Activated T-cell treated with anti-CD3 and anti-CD28 coated beads, Interleukin-2, amount 50 U/mL, for 24 hours (primary cell): ENCODE measurements at regions not wholly inside any gene's neighbourhood (a gene's known extent, or its start where the extent isn't known, plus 50 kb on each side); places are given as distances from the start of the nearest gene placed in this dataset.

Experiments
- DNase-seq: peaks from one replicate; pipeline ENCODE4 v3.0.0-alpha.2; 2020
- H3K27ac Mint-ChIP-seq: 2 replicates; pipeline ENCODE4 v1.8.0; 2020; ENCODE audit warnings: mild to moderate bottlenecking, mixed read lengths
- H3K27me3 Mint-ChIP-seq: 2 replicates; pipeline ENCODE4 v1.8.0; 2020; ENCODE audit warnings: mixed read lengths
- H3K36me3 Mint-ChIP-seq: 2 replicates; pipeline ENCODE4 v1.8.0; 2020; ENCODE audit warnings: low read depth, mixed read lengths
- H3K4me1 Mint-ChIP-seq: 2 replicates; pipeline ENCODE4 v1.8.0; 2020; ENCODE audit warnings: low read depth, mixed read lengths
- H3K4me3 Mint-ChIP-seq: 2 replicates; pipeline ENCODE4 v1.8.0; 2020; ENCODE audit warnings: mild to moderate bottlenecking, moderate library complexity, mixed read lengths
- H3K9me3 Mint-ChIP-seq: 2 replicates; pipeline ENCODE4 v1.8.0; 2020; ENCODE audit warnings: mixed read lengths

- Mint-ChIP-seq H3K4me1 (no peaks in the 10 kb centered on the region), H3K27ac (no peak overlapping the region)
- DNase-seq: no peak
Observed at GRCh38 chr2:204361738-204362137, 183.5 kb upstream of the PARD3B start.

GRCh38 chr2:204362581-204362980 lies 182.7 kb upstream of the PARD3B start:
- no peak overlapping the region for H3K4me3 Mint-ChIP-seq
- no peaks in the 10 kb centered on the region for H3K9me3 Mint-ChIP-seq
- H3K27me3 Mint-ChIP-seq: peaks cover 8% of the 10 kb centered on the region
- no peaks in the 10 kb centered on the region for H3K36me3 Mint-ChIP-seq
- no peaks in the 10 kb centered on the region for H3K4me1 Mint-ChIP-seq
- DNase-seq: no peak
- no peak overlapping the region for H3K27ac Mint-ChIP-seq

More at GRCh38 chr2:204361738-204362137, 183.5 kb upstream of the PARD3B start:
- Mint-ChIP-seq H3K36me3 (no peaks in the 10 kb centered on the region), H3K27me3 (peaks cover 8% of the 10 kb centered on the region), H3K9me3 (no peaks in the 10 kb centered on the region), H3K4me3 (no peak overlapping the region)

GRCh38 chr2:204363513-204363912 lies 181.8 kb upstream of the PARD3B start:
- no peak for DNase-seq
- H3K9me3 Mint-ChIP-seq: no peaks in the 10 kb centered on the region
- no peak overlapping the region for H3K27ac Mint-ChIP-seq
- H3K4me3 Mint-ChIP-seq: no peak overlapping the region
- peaks cover 8% of the 10 kb centered on the region for H3K27me3 Mint-ChIP-seq
- H3K4me1 Mint-ChIP-seq: no peaks in the 10 kb centered on the region
- H3K36me3 Mint-ChIP-seq: no peaks in the 10 kb centered on the region

GRCh38 chr2:204364860-204365535 lies 180.3 kb upstream of the PARD3B start:
- peaks cover 8% of the 10 kb centered on the region for H3K27me3 Mint-ChIP-seq
- DNase-seq: no peak
- H3K36me3 Mint-ChIP-seq: no peaks in the 10 kb centered on the region
- H3K9me3 Mint-ChIP-seq: no peaks in the 10 kb centered on the region
- no peak overlapping the region for H3K4me3 Mint-ChIP-seq
- no peaks in the 10 kb centered on the region for H3K4me1 Mint-ChIP-seq
- H3K27ac Mint-ChIP-seq: no peak overlapping the region

GRCh38 chr2:204365811-204366210 lies 179.5 kb upstream of the PARD3B start:
- H3K9me3 Mint-ChIP-seq: no peaks in the 10 kb centered on the region
- H3K36me3 Mint-ChIP-seq: no peaks in the 10 kb centered on the region
- H3K4me3 Mint-ChIP-seq: no peak overlapping the region
- no peak overlapping the region for H3K27ac Mint-ChIP-seq
- peaks cover 8% of the 10 kb centered on the region for H3K27me3 Mint-ChIP-seq
- H3K4me1 Mint-ChIP-seq: no peaks in the 10 kb centered on the region
- DNase-seq: no peak

GRCh38 chr2:204367466-204367865 lies 177.8 kb upstream of the PARD3B start:
- H3K4me3 Mint-ChIP-seq: no peak overlapping the region
- H3K36me3 Mint-ChIP-seq: no peaks in the 10 kb centered on the region
- H3K27me3 Mint-ChIP-seq: peaks cover 8% of the 10 kb centered on the region
- no peak for DNase-seq
- no peak overlapping the region for H3K27ac Mint-ChIP-seq
- H3K4me1 Mint-ChIP-seq: no peaks in the 10 kb centered on the region
- no peaks in the 10 kb centered on the region for H3K9me3 Mint-ChIP-seq

- Mint-ChIP-seq H3K9me3 (no peaks in the 10 kb centered on the region), H3K27me3 (peaks cover 14% of the 10 kb centered on the region), H3K27ac (no peak overlapping the region), H3K36me3 (no peaks in the 10 kb centered on the region), H3K4me3 (no peak overlapping the region), H3K4me1 (no peaks in the 10 kb centered on the region)
- DNase-seq: no peak
Observed at GRCh38 chr2:204370172-204370718, 175.0 kb upstream of the PARD3B start.

GRCh38 chr2:204373942-204374341 lies 171.3 kb upstream of the PARD3B start:
- Mint-ChIP-seq H3K27ac (no peak overlapping the region), H3K9me3 (no peaks in the 10 kb centered on the region), H3K27me3 (peaks cover 6% of the 10 kb centered on the region), H3K4me1 (no peaks in the 10 kb centered on the region), H3K4me3 (no peak overlapping the region), H3K36me3 (no peaks in the 10 kb centered on the region)
- no peak for DNase-seq

GRCh38 chr2:204380141-204380881 lies 165.0 kb upstream of the PARD3B start:
- H3K4me1 Mint-ChIP-seq: no peaks in the 10 kb centered on the region
- no peaks in the 10 kb centered on the region for H3K36me3 Mint-ChIP-seq
- H3K27me3 Mint-ChIP-seq: peaks cover 18% of the 10 kb centered on the region

GRCh38 chr2:204386668-204387067 lies 158.6 kb upstream of the PARD3B start:
- Mint-ChIP-seq H3K27me3 (peaks cover 20% of the 10 kb centered on the region), H3K9me3 (no peaks in the 10 kb centered on the region), H3K36me3 (no peaks in the 10 kb centered on the region), H3K4me1 (no peaks in the 10 kb centered on the region), H3K4me3 (no peak overlapping the region), H3K27ac (no peak overlapping the region)
- no peak for DNase-seq

More at GRCh38 chr2:204380141-204380881, 165.0 kb upstream of the PARD3B start:
- no peak for DNase-seq
- Mint-ChIP-seq H3K9me3 (no peaks in the 10 kb centered on the region), H3K4me3 (no peak overlapping the region), H3K27ac (no peak overlapping the region)

GRCh38 chr2:204389120-204389519 lies 156.2 kb upstream of the PARD3B start:
- H3K4me1 Mint-ChIP-seq: no peaks in the 10 kb centered on the region

GRCh38 chr2:204389856-204390255 lies 155.4 kb upstream of the PARD3B start:
- H3K27me3 Mint-ChIP-seq: peaks cover 10% of the 10 kb centered on the region

More at GRCh38 chr2:204389120-204389519, 156.2 kb upstream of the PARD3B start:
- no peak overlapping the region for H3K27ac Mint-ChIP-seq
- H3K9me3 Mint-ChIP-seq: no peaks in the 10 kb centered on the region
- no peaks in the 10 kb centered on the region for H3K36me3 Mint-ChIP-seq
- H3K4me3 Mint-ChIP-seq: no peak overlapping the region
- H3K27me3 Mint-ChIP-seq: peaks cover 12% of the 10 kb centered on the region
- no peak for DNase-seq

GRCh38 chr2:204395539-204395938 lies 149.7 kb upstream of the PARD3B start:
- Mint-ChIP-seq H3K27me3 (peaks cover 14% of the 10 kb centered on the region), H3K4me1 (no peaks in the 10 kb centered on the region), H3K36me3 (no peaks in the 10 kb centered on the region), H3K9me3 (no peaks in the 10 kb centered on the region), H3K4me3 (no peak overlapping the region), H3K27ac (no peak overlapping the region)
- DNase-seq: no peak

More at GRCh38 chr2:204389856-204390255, 155.4 kb upstream of the PARD3B start:
- Mint-ChIP-seq H3K36me3 (no peaks in the 10 kb centered on the region), H3K4me1 (no peaks in the 10 kb centered on the region), H3K27ac (no peak overlapping the region), H3K9me3 (no peaks in the 10 kb centered on the region), H3K4me3 (no peak overlapping the region)
- DNase-seq: no peak

GRCh38 chr2:204401114-204401513 lies 144.2 kb upstream of the PARD3B start:
- Mint-ChIP-seq H3K4me1 (no peaks in the 10 kb centered on the region), H3K27me3 (peaks cover 16% of the 10 kb centered on the region), H3K9me3 (no peaks in the 10 kb centered on the region), H3K4me3 (no peak overlapping the region), H3K36me3 (no peaks in the 10 kb centered on the region), H3K27ac (no peak overlapping the region)
- DNase-seq: no peak
